Ovary (tissue), 7 donors: ENCODE measurements at regions not wholly inside any gene's neighbourhood (a gene's known extent, or its start where the extent isn't known, plus 50 kb on each side); places are given as distances from the start of the nearest gene placed in this dataset.

Experiments
- DNase-seq, 5 donors: peaks; one replicate each; pipeline ENCODE4 v3.0.0-alpha.2; 2019 to 2020
- H3K27ac ChIP-seq, 2 donors: fragments of 200-600 bp; one replicate each; pipeline versions ENCODE4 v1.5.1 to v1.8.0; 2019 to 2022
- H3K27me3 ChIP-seq: fragments of 200-600 bp; one replicate; pipeline ENCODE4 v1.8.0; 2022
- H3K36me3 ChIP-seq: fragments of 200-600 bp; sonication (generic); one replicate; pipeline ENCODE4 v1.5.1; 2019
- H3K4me1 ChIP-seq: one replicate; pipeline ENCODE4 v1.8.1; 2013; ENCODE audit warnings: mild to moderate bottlenecking, moderate library complexity; ENCODE audit not compliant: insufficient read depth
- H3K4me3 ChIP-seq: fragments of 200-600 bp; sonication (generic); one replicate; pipeline ENCODE4 v1.5.1; 2017
- H3K9me3 ChIP-seq, 2 donors: fragments of 200-600 bp in 1 of 2; sonication (generic) in 1 of 2; one replicate each; pipeline versions ENCODE4 v1.5.1 to v1.8.1; 2013 to 2019; ENCODE audit warnings: mild to moderate bottlenecking in 1 of 2, moderate library complexity in 1 of 2
- CTCF ChIP-seq, 3 donors: fragments of 450-650 bp in 2 of 3; fragments of 200-600 bp in 1 of 3; IDR thresholded peaks; one replicate each; pipeline versions ENCODE4 v1.5.1 to v1.8.0; 2016 to 2022; ENCODE audit warnings: antibody characterized with exemption in 3 of 3, mild to moderate bottlenecking in 1 of 3
- EP300 ChIP-seq: sonication (generic); formaldehyde crosslinking; IDR thresholded peaks from one replicate; pipeline ENCODE4 v1.6.1; 2017; ENCODE audit warnings: antibody characterized with exemption
- POLR2A ChIP-seq: fragments of 450-650 bp; IDR thresholded peaks from one replicate; pipeline ENCODE4 v1.6.1; 2017; ENCODE audit warnings: antibody characterized with exemption, mild to moderate bottlenecking, moderate library complexity
- WGBS, 3 donors: extraction: QIAGEN DNeasy Blood & Tissue Kit in 1 of 3; methylation state at CpG; one replicate each; pipeline versions ENCODE4 v1.1.5 to v1.1.7; 2013 to 2017; 5-methylcytosine and 5-hydroxymethylcytosine counted together
- intact Hi-C, 4 donors: fragments of 100-400 bp; cut with DNase I; formaldehyde crosslinking; loops; one replicate each; pipeline versions ENCODE4 v1.11.0 to v1.15.1; 2022 to 2023
- donor health status: DM: no; HTN: no; CAD: no; lungs with moderate emphysema.
- donor health status: DM: no; HTN: no; CAD: no.
- donor health status: Bipolar disorder and iron deficiency.
- donor health status: DM: no; HTN: no; CAD: no.
- donor health status: DM: yes; HTN: yes; CAD: no.

- WGBS, 3 donors, result 39 to 48% (median 44%) methylated on average over 6 of the region's 6 CpGs
- peak overlapping the region in 1 of 2 donors; percentile 56 for H3K27ac ChIP-seq
- intact Hi-C loops, result loop anchor here in 1 of 4 donors (10.0 kb wide), 1 partner anchor 57 kb away; no protein-coding TSS in a partner anchor
These were observed 81.3 kb upstream of the BHLHE40 start for GRCh38 chr3:4897765-4898453.

GRCh38 chr3:4898454-4899313 lies 80.6 kb upstream of the BHLHE40 start:
- Histone ChIP-seq H3K4me1 (peaks cover 10% of the 10 kb centered on the region), H3K9me3 (no peaks in the 10 kb centered on the region), H3K36me3 (no peaks in the 10 kb centered on the region), H3K27ac (peak overlapping the region in 1 of 2 donors; percentile 56), H3K27me3 (no peaks in the 10 kb centered on the region), H3K4me3 (no peak overlapping the region)
- 69 to 73% (median 70%) methylated on average over 6 of the region's 6 CpGs for WGBS, 3 donors
- no peak for TF ChIP-seq EP300
- no peak for TF ChIP-seq CTCF (IDR thresholded peaks at IDR 0.05)
- no peak for TF ChIP-seq POLR2A
- no peak for DNase-seq
- intact Hi-C loops, result loop anchor here in 1 of 4 donors (10.0 kb wide), 1 partner anchor 56 kb away; no protein-coding TSS in a partner anchor

More at GRCh38 chr3:4897765-4898453, 81.3 kb upstream of the BHLHE40 start:
- no peak for DNase-seq
- Histone ChIP-seq H3K36me3 (no peaks in the 10 kb centered on the region), H3K9me3 (no peaks in the 10 kb centered on the region), H3K27me3 (no peaks in the 10 kb centered on the region), H3K4me1 (peaks cover 10% of the 10 kb centered on the region), H3K4me3 (no peak overlapping the region)
- no peak for TF ChIP-seq CTCF (IDR thresholded peaks at IDR 0.05)
- TF ChIP-seq EP300, result no peak
- no peak for TF ChIP-seq POLR2A

- peaks cover 10% of the 10 kb centered on the region for H3K4me1 ChIP-seq
- 17 to 28% (median 26%) methylated on average over 6 of the region's 6 CpGs for WGBS, 3 donors
These were observed 79.5 kb upstream of the BHLHE40 start for GRCh38 chr3:4899710-4900109.

GRCh38 chr3:4900298-4900697 lies 78.9 kb upstream of the BHLHE40 start:
- H3K4me1 ChIP-seq, result peaks cover 10% of the 10 kb centered on the region
- intact Hi-C loops, result loop anchor here in 1 of 4 donors (5.0 kb wide), 1 partner anchor 77 kb away; the partner anchor contains the start of gene BHLHE40
- H3K27me3 ChIP-seq, result no peaks in the 10 kb centered on the region
- H3K27ac ChIP-seq, result peak overlapping the region in 1 of 2 donors; percentile 26
- TF ChIP-seq CTCF (IDR thresholded peaks at IDR 0.05) (no peak), POLR2A (no peak), EP300 (no peak)
- H3K4me3 ChIP-seq, result no peak overlapping the region
- WGBS, 3 donors, result 94 to 97% (median 96%) methylated on average over 4 of the region's 4 CpGs
- no peak for DNase-seq
- H3K36me3 ChIP-seq, result no peaks in the 10 kb centered on the region
- no peaks in the 10 kb centered on the region for H3K9me3 ChIP-seq

More at GRCh38 chr3:4899710-4900109, 79.5 kb upstream of the BHLHE40 start:
- TF ChIP-seq EP300 (peak; percentile 15), POLR2A (no peak)
- Histone ChIP-seq H3K27ac (peak overlapping the region in 1 of 2 donors; percentile 26), H3K4me3 (no peak overlapping the region), H3K9me3 (no peaks in the 10 kb centered on the region), H3K27me3 (no peaks in the 10 kb centered on the region), H3K36me3 (no peaks in the 10 kb centered on the region)
- intact Hi-C loops, result loop anchor here in 2 of 4 donors (5.0 to 10.0 kb wide), 2 partner anchors 55 to 78 kb away; partner anchors contain the start of gene BHLHE40 (in 1 of the 2)
- peak; percentile 53 to 79 (median 75) for DNase-seq
